ENCODE measurements at regions not wholly inside any gene's neighbourhood (a gene's known extent, or its start where the extent isn't known, plus 50 kb on each side); places are given as distances from the start of the nearest gene placed in this dataset.

DNA sequence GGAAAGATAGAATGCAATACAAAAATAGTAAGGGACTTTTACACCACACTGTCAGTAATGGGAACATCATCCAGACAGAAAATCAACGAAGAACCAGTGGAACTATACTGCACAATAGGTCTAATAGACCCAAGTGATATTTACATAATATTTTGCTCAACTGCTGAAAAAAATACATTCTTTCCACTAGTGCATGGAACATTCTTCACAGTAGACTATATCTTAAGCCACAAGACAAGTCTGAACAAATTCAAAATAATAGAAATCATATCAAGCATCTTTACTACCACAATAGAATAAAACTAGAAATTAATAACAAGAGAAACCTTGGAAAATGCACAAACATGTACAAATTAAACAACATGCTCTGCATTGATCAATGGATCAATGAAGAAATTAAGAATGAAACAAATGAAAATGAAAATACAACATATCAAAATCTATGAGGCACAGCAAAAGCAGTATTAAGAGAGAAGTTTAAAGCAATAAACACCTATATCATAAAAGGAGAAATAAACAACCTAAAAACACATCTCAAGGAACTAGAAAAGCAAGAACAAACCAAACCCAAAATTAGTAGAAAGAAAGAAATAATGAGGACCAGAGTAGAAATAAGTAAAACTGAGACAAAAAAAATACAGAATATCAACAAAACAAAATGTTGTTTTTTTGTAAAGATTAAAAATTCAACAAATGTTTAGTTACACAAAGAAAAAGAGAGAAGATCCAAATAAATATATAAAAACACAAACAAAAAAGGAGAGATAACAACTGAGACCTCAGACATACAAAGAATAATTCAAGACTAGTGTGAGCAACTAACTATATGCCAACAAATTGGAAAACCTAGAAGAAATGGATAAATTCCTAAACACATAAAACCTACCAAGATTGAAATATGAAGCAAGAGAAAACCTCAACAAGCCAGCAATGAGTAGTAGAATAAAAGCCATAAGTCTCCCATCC, 51.5 kb upstream of the ANTXR2 start:
- no peak for DNase-seq (ENCODE audit: low read depth)

All from T follicular helper cell (primary cell).